Hepatocyte (in vitro differentiated cells): ENCODE measurements at regions not wholly inside any gene's neighbourhood (a gene's known extent, or its start where the extent isn't known, plus 50 kb on each side); places are given as distances from the start of the nearest gene placed in this dataset.

Experiments
- DNase-seq: peaks from one replicate; pipeline ENCODE4 v3.0.0-alpha.2; 2016; ENCODE audit warnings: low spot score
- H2AFZ ChIP-seq: fragments of 200-600 bp; sonication (generic); 2 replicates; pipeline ENCODE4 v1.6.0; 2016; ENCODE audit warnings: antibody characterized with exemption, mild to moderate bottlenecking
- H3K27ac ChIP-seq: fragments of 200-600 bp; sonication (generic); 2 replicates; pipeline ENCODE4 v1.5.1; 2016; ENCODE audit warnings: mild to moderate bottlenecking
- H3K27me3 ChIP-seq: fragments of 200-600 bp; sonication (generic); 2 replicates; pipeline ENCODE4 v1.6.1; 2016
- H3K36me3 ChIP-seq: fragments of 200-600 bp; sonication (generic); replicated peaks from 2 replicates; pipeline ENCODE4 v1.5.1; 2016; ENCODE audit warnings: low read depth; ENCODE audit not compliant: insufficient read depth
- H3K4me1 ChIP-seq: fragments of 200-600 bp; sonication (generic); 2 replicates; pipeline ENCODE4 v1.5.1; 2016; ENCODE audit warnings: mild to moderate bottlenecking, moderate library complexity; ENCODE audit not compliant: insufficient read depth
- H3K4me2 ChIP-seq: fragments of 200-600 bp; sonication (generic); 2 replicates; pipeline ENCODE4 v1.6.0; 2016
- H3K4me3 ChIP-seq: fragments of 200-600 bp; sonication (generic); 2 replicates; pipeline ENCODE4 v1.5.1; 2016; ENCODE audit warnings: mild to moderate bottlenecking
- H3K79me2 ChIP-seq: fragments of 200-600 bp; sonication (generic); 2 replicates; pipeline ENCODE4 v1.6.0; 2017; ENCODE audit warnings: mild to moderate bottlenecking
- H3K9me2 ChIP-seq: fragments of 200-600 bp; sonication (generic); replicated peaks from 2 replicates; pipeline ENCODE4 v1.6.0; 2017; ENCODE audit warnings: mild to moderate bottlenecking; ENCODE audit not compliant: insufficient read depth
- H3K9me3 ChIP-seq: fragments of 200-600 bp; sonication (generic); 2 replicates; pipeline ENCODE4 v1.5.1; 2016; ENCODE audit warnings: low read depth, mild to moderate bottlenecking
- H4K20me1 ChIP-seq: fragments of 200-600 bp; sonication (generic); 2 replicates; pipeline ENCODE4 v1.6.0; 2016; ENCODE audit warnings: mild to moderate bottlenecking; ENCODE audit not compliant: insufficient read depth, poor library complexity, severe bottlenecking
- CTCF ChIP-seq: fragments of 200-600 bp; sonication (generic); IDR thresholded peaks from 2 replicates; pipeline ENCODE4 v1.5.1; 2016; ENCODE audit warnings: antibody characterized with exemption, mild to moderate bottlenecking; ENCODE audit not compliant: poor library complexity
- EZH2 ChIP-seq: fragments of 200-600 bp; sonication (generic); IDR thresholded peaks from 2 replicates; pipeline ENCODE4 v1.6.1; 2016; ENCODE audit warnings: antibody characterized with exemption, mild to moderate bottlenecking, borderline replicate concordance
- EZH2phosphoT487 ChIP-seq: fragments of 200-600 bp; sonication (generic); IDR thresholded peaks from one replicate; pipeline ENCODE4 v1.6.1; 2018; ENCODE audit warnings: antibody characterized with exemption, mild to moderate bottlenecking, low read depth, moderate library complexity; ENCODE audit not compliant: unreplicated experiment, severe bottlenecking
- WGBS: methylation state at CpG from one replicate; pipeline ENCODE4 v1.1.6; 2016; ENCODE audit warnings: low lambda C conversion rate; ENCODE audit errors: missing lambda C conversion rate; 5-methylcytosine and 5-hydroxymethylcytosine counted together

GRCh38 chr1:238681451-238681850 lies 704.9 kb upstream of the CHRM3 start:
- Histone ChIP-seq H3K9me3 (no peaks in the 10 kb centered on the region), H3K36me3 (no peaks in the 10 kb centered on the region), H3K79me2 (no peaks in the 10 kb centered on the region), H2AFZ (no peak overlapping the region), H3K4me3 (no peak overlapping the region), H3K4me1 (no peaks in the 10 kb centered on the region), H3K27me3 (no peaks in the 10 kb centered on the region), H4K20me1 (no peaks in the 10 kb centered on the region), H3K4me2 (no peak overlapping the region), H3K27ac (no peak overlapping the region), H3K9me2 (no peaks in the 10 kb centered on the region)
- no peak for DNase-seq
- WGBS, result 91% methylated on average over 4 of the region's 4 CpGs
- TF ChIP-seq CTCF (no peak), EZH2 (no peak), EZH2phosphoT487 (no peak)

- H2AFZ ChIP-seq, result no peak overlapping the region
- H3K9me2 ChIP-seq, result no peaks in the 10 kb centered on the region
- H3K36me3 ChIP-seq, result no peaks in the 10 kb centered on the region
- TF ChIP-seq EZH2 (no peak), EZH2phosphoT487 (no peak), CTCF (no peak)
- no peaks in the 10 kb centered on the region for H3K9me3 ChIP-seq
- DNase-seq, result no peak
- H3K79me2 ChIP-seq, result no peaks in the 10 kb centered on the region
- WGBS, result 94% methylated on average over 5 of the region's 5 CpGs
- H3K4me1 ChIP-seq, result no peaks in the 10 kb centered on the region
- H4K20me1 ChIP-seq, result no peaks in the 10 kb centered on the region
- H3K27me3 ChIP-seq, result no peaks in the 10 kb centered on the region
- H3K27ac ChIP-seq, result no peak overlapping the region
- H3K4me2 ChIP-seq, result no peak overlapping the region
- H3K4me3 ChIP-seq, result no peak overlapping the region
These were observed 705.3 kb upstream of the CHRM3 start for GRCh38 chr1:238681021-238681420.

GRCh38 chr1:238677567-238677966 lies 708.8 kb upstream of the CHRM3 start:
- H3K4me1 ChIP-seq, result no peaks in the 10 kb centered on the region
- DNase-seq, result no peak
- no peaks in the 10 kb centered on the region for H3K27me3 ChIP-seq
- H3K27ac ChIP-seq, result no peak overlapping the region
- no peaks in the 10 kb centered on the region for H3K79me2 ChIP-seq
- no peaks in the 10 kb centered on the region for H3K9me3 ChIP-seq
- 76% methylated on average over 4 of the region's 4 CpGs for WGBS
- H4K20me1 ChIP-seq, result no peaks in the 10 kb centered on the region
- no peak overlapping the region for H3K4me3 ChIP-seq
- H3K36me3 ChIP-seq, result no peaks in the 10 kb centered on the region
- no peak for TF ChIP-seq CTCF
- no peak for TF ChIP-seq EZH2phosphoT487
- no peak for TF ChIP-seq EZH2
- no peak overlapping the region for H2AFZ ChIP-seq
- H3K9me2 ChIP-seq, result no peaks in the 10 kb centered on the region
- no peak overlapping the region for H3K4me2 ChIP-seq

- Histone ChIP-seq H3K4me2 (no peak overlapping the region), H3K27me3 (no peaks in the 10 kb centered on the region), H3K9me2 (no peaks in the 10 kb centered on the region), H3K4me1 (peaks cover 5% of the 10 kb centered on the region), H4K20me1 (no peaks in the 10 kb centered on the region), H3K36me3 (no peaks in the 10 kb centered on the region), H3K9me3 (no peaks in the 10 kb centered on the region), H3K27ac (no peak overlapping the region), H3K79me2 (no peaks in the 10 kb centered on the region), H2AFZ (no peak overlapping the region), H3K4me3 (no peak overlapping the region)
- 65% methylated on average over 1 of the region's 1 CpG for WGBS
- DNase-seq, result no peak
- TF ChIP-seq EZH2 (no peak), CTCF (no peak), EZH2phosphoT487 (no peak)
These were observed 711.1 kb upstream of the CHRM3 start for GRCh38 chr1:238675221-238675620.
